ENCODE measurements at regions not wholly inside any gene's neighbourhood (a gene's known extent, or its start where the extent isn't known, plus 50 kb on each side); places are given as distances from the start of the nearest gene placed in this dataset.

- peak; percentile 7 to 9 for TF ChIP-seq CTCF (IDR thresholded peaks at IDR 0.05; ENCODE audit: extremely low read depth in 1 of 2, insufficient read depth in 1 of 2, low read depth in 1 of 2, low read length in 2 of 2)
- TF ChIP-seq POLR2AphosphoS5 (IDR thresholded peaks at IDR 0.05; ENCODE audit: insufficient read depth, low read depth, low read length): peak; percentile 88
- TF ChIP-seq POLR2A (IDR thresholded peaks at IDR 0.05; ENCODE audit: low read depth, low read length): peak; percentile 68
Measured at GRCh38 chr7:94064541-94065191, 60.5 kb upstream of the BET1 start.
